PC-3 (cell line): ENCODE measurements at regions not wholly inside any gene's neighbourhood (a gene's known extent, or its start where the extent isn't known, plus 50 kb on each side); places are given as distances from the start of the nearest gene placed in this dataset.

Experiments
- ATAC-seq: fragments of 200-7000 bp; cut with Tn5 transposase; 2 replicates; pipeline ENCODE4 v1.9.1; 2020; ENCODE audit warnings: mild to moderate bottlenecking, moderate library complexity
- BruUV-seq: library from RNA; stranded (reverse); fragments of 400-500 nt; replicated peaks from 2 replicates; lab custom pipeline; 2021; lab: Mats Ljungman, UMichigan
- CTCF ChIA-PET: fragments of 300-600 bp; sonication (Branson Sonifier 250); formaldehyde crosslinking; loops from one replicate; lab custom pipeline; 2022; ENCODE audit warnings: antibody characterized with exemption; lab: Charles Lee
- POLR2A ChIA-PET: fragments of 300-600 bp; sonication (Branson Sonifier 250); formaldehyde crosslinking; loops from one replicate; lab custom pipeline; 2022; ENCODE audit warnings: antibody characterized with exemption; ENCODE audit not compliant: unreplicated experiment; lab: Charles Lee
- DNase-seq: peaks from one replicate; pipeline ENCODE4 v3.0.0-alpha.2; 2015
- H2AFZ ChIP-seq: fragments of 300-600 bp; sonication (generic); 2 replicates; pipeline ENCODE4 v1.6.0; 2016; ENCODE audit warnings: antibody characterized with exemption, low read length
- H3F3A ChIP-seq: fragments of 300-600 bp; sonication (generic); one replicate; pipeline ENCODE4 v1.6.0; 2017; ENCODE audit warnings: antibody characterized with exemption, low read length, control low read depth, mild to moderate bottlenecking; ENCODE audit not compliant: unreplicated experiment
- H3K27ac ChIP-seq: fragments of 300-600 bp; sonication (generic); 2 replicates; pipeline ENCODE4 v1.5.1; 2016; ENCODE audit warnings: mild to moderate bottlenecking, low read length
- H3K27me3 ChIP-seq: fragments of 300-600 bp; sonication (generic); 2 replicates; pipeline ENCODE4 v1.6.1; 2016; ENCODE audit warnings: low read length, mixed read lengths
- H3K36me3 ChIP-seq: fragments of 300-600 bp; sonication (generic); 2 replicates; pipeline ENCODE4 v1.6.1; 2016; ENCODE audit warnings: low read depth, mixed run types, low read length, mixed read lengths
- H3K4me1 ChIP-seq: fragments of 300-600 bp; sonication (generic); 2 replicates; pipeline ENCODE4 v1.5.1; 2016; ENCODE audit warnings: low read length; ENCODE audit not compliant: insufficient read depth
- H3K4me2 ChIP-seq: fragments of 300-600 bp; sonication (generic); 2 replicates; pipeline ENCODE4 v1.6.0; 2016; ENCODE audit warnings: low read length
- H3K4me3 ChIP-seq: fragments of 300-600 bp; sonication (generic); 2 replicates; pipeline ENCODE4 v1.5.1; 2016; ENCODE audit warnings: mild to moderate bottlenecking, low read length, mixed read lengths
- H3K79me2 ChIP-seq: fragments of 300-600 bp; sonication (generic); 2 replicates; pipeline ENCODE4 v1.6.1; 2017; ENCODE audit warnings: low read length, mixed read lengths
- H3K9ac ChIP-seq: fragments of 300-600 bp; sonication (generic); 2 replicates; pipeline ENCODE4 v1.6.0; 2016; ENCODE audit warnings: mild to moderate bottlenecking, low read length
- H3K9me2 ChIP-seq: fragments of 300-600 bp; sonication (generic); replicated peaks from 2 replicates; pipeline ENCODE4 v1.6.1; 2016; ENCODE audit warnings: mixed run types, low read length, mixed read lengths
- H3K9me3 ChIP-seq: fragments of 300-600 bp; sonication (generic); 2 replicates; pipeline ENCODE4 v1.6.1; 2016; ENCODE audit warnings: low read length, mixed read lengths
- H4K20me1 ChIP-seq: fragments of 300-600 bp; sonication (generic); 2 replicates; pipeline ENCODE4 v1.6.1; 2016; ENCODE audit warnings: low read length, mixed read lengths
- CTCF ChIP-seq: fragments of 300-600 bp; sonication (generic); conservative IDR thresholded peaks from 2 replicates; pipeline ENCODE4 v1.5.1; 2017; ENCODE audit warnings: antibody characterized with exemption, low read depth, mild to moderate bottlenecking, low read length
- EZH2 ChIP-seq: fragments of 300-600 bp; sonication (generic); IDR thresholded peaks from one replicate; pipeline ENCODE4 v1.6.1; 2017; ENCODE audit warnings: antibody characterized with exemption, mild to moderate bottlenecking, low read length; ENCODE audit not compliant: unreplicated experiment
- EZH2phosphoT487 ChIP-seq: fragments of 300-600 bp; sonication (generic); IDR thresholded peaks from 2 replicates; pipeline ENCODE4 v1.6.1; 2018; ENCODE audit warnings: mild to moderate bottlenecking, antibody characterized with exemption, low read length, borderline replicate concordance
- intact Hi-C: fragments of 100-400 bp; cut with micrococcal nuclease; formaldehyde crosslinking; loops from 2 replicates; pipeline ENCODE4 v1.9.0; 2023

DNA sequence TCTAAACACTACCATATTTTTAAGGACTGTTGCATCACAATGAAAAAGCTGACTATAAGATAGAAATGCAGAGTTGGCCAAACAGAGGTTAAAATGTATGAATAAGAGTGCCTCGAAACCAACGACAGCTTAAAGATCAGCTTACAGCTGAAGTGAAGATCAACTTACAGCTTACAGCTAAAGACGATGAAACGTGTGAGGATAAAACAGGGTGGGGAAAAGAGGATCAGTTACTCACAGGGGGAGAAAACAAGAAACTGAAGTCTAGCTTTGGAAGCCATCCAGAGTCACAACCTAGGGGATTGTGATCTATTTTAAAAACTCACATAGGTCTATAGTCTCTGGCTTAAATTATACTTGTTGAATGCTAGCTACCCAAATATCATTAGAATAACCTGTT is 220.0 kb downstream of the SNCAIP start:
- CTCF ChIA-PET: no interaction called here
- Histone ChIP-seq H3F3A (no peaks in the 10 kb centered on the region), H3K36me3 (no peaks in the 10 kb centered on the region), H3K9ac (no peak overlapping the region), H3K4me2 (no peak overlapping the region), H3K27me3 (peaks cover 22% of the 10 kb centered on the region), H3K9me2 (no peaks in the 10 kb centered on the region), H4K20me1 (no peaks in the 10 kb centered on the region), H3K79me2 (no peaks in the 10 kb centered on the region), H2AFZ (no peak overlapping the region), H3K4me1 (no peaks in the 10 kb centered on the region), H3K4me3 (no peak overlapping the region), H3K9me3 (no peaks in the 10 kb centered on the region), H3K27ac (no peak overlapping the region)
- DNase-seq (no peak), ATAC-seq (no peak)
- POLR2A ChIA-PET: no interaction called here
- intact Hi-C loops: no loop called here
- no TSS peak for BruUV-seq
- TF ChIP-seq EZH2 (no peak), CTCF (no peak), EZH2phosphoT487 (no peak)

GRCh38 chr5:122533825-122534224 is 221.8 kb downstream of the SNCAIP start:
- Histone ChIP-seq H3K9me3 (no peaks in the 10 kb centered on the region), H3F3A (no peaks in the 10 kb centered on the region), H3K4me1 (no peaks in the 10 kb centered on the region), H4K20me1 (no peaks in the 10 kb centered on the region), H3K4me3 (no peak overlapping the region), H3K36me3 (no peaks in the 10 kb centered on the region), H3K4me2 (no peak overlapping the region), H3K79me2 (no peaks in the 10 kb centered on the region), H3K9ac (no peak overlapping the region), H3K27me3 (peaks cover 35% of the 10 kb centered on the region), H3K27ac (no peak overlapping the region), H2AFZ (no peak overlapping the region), H3K9me2 (no peaks in the 10 kb centered on the region)
- ChIA-PET CTCF (no interaction called here), POLR2A (no interaction called here)
- TF ChIP-seq EZH2 (no peak), EZH2phosphoT487 (no peak), CTCF (no peak)
- ATAC-seq (no peak), DNase-seq (no peak)
- intact Hi-C loops: no loop called here
- BruUV-seq: no TSS peak

GRCh38 chr5:122534829-122535228 is 222.8 kb downstream of the SNCAIP start:
- POLR2A ChIA-PET: no interaction called here

More at GRCh38 chr5:122534829-122535228, 222.8 kb downstream of the SNCAIP start:
- intact Hi-C loops: no loop called here
- H3K27me3 ChIP-seq: peaks cover 36% of the 10 kb centered on the region
- no peaks in the 10 kb centered on the region for H3K4me1 ChIP-seq
- H3K9me3 ChIP-seq: no peaks in the 10 kb centered on the region
- no peaks in the 10 kb centered on the region for H3K36me3 ChIP-seq
- no peaks in the 10 kb centered on the region for H3F3A ChIP-seq
- H2AFZ ChIP-seq: no peak overlapping the region
- ATAC-seq (no peak), DNase-seq (no peak)
- H3K27ac ChIP-seq: no peak overlapping the region
- H3K9ac ChIP-seq: no peak overlapping the region
- CTCF ChIA-PET: no interaction called here
- no peak overlapping the region for H3K4me2 ChIP-seq
- no peak for TF ChIP-seq EZH2
- no peak for TF ChIP-seq CTCF
- TF ChIP-seq EZH2phosphoT487: no peak
- no peaks in the 10 kb centered on the region for H4K20me1 ChIP-seq
- BruUV-seq: no TSS peak
- H3K9me2 ChIP-seq: no peaks in the 10 kb centered on the region
- H3K79me2 ChIP-seq: no peaks in the 10 kb centered on the region
- no peak overlapping the region for H3K4me3 ChIP-seq
